HEK293 (cell line): ENCODE measurements at regions not wholly inside any gene's neighbourhood (a gene's known extent, or its start where the extent isn't known, plus 50 kb on each side); places are given as distances from the start of the nearest gene placed in this dataset.

Experiments used
- CTCF ChIA-PET: fragments of 350-600 bp; formaldehyde crosslinking; extraction: SDS; loops from one replicate; lab custom pipeline; 2021; ENCODE audit warnings: antibody characterized with exemption; lab: Yijun Ruan, JAX
- POLR2A ChIA-PET: fragments of 300-600 bp; formaldehyde crosslinking; extraction: SDS; loops from one replicate; lab custom pipeline; 2020; ENCODE audit warnings: antibody characterized with exemption, inconsistent platforms; lab: Yijun Ruan, JAX
- H3K27ac ChIP-seq: fragments of 200-500 bp; sonication (Bioruptor generic); 2 replicates; pipeline ENCODE4 v1.5.1; 2014; ENCODE audit warnings: low read depth, low read length, control low read depth, inconsistent platforms; ENCODE audit errors: extremely low read depth
- H3K36me3 ChIP-seq, 2 experiments: fragments of 200-500 bp in 1 of 2; sonication (Bioruptor generic) in 1 of 2; 1 replicate in 1 of 2; 2 replicates in 1 of 2; pipeline ENCODE4 v1.5.1; 2014 to 2017; ENCODE audit warnings: inconsistent platforms in 2 of 2, low read length in 2 of 2; ENCODE audit not compliant: control insufficient read depth in 2 of 2, insufficient read depth in 1 of 2
- H3K4me1 ChIP-seq: fragments of 200-500 bp; sonication (Bioruptor generic); 2 replicates; pipeline ENCODE4 v1.5.1; 2014; ENCODE audit warnings: mild to moderate bottlenecking, low read length, inconsistent platforms; ENCODE audit not compliant: control insufficient read depth, insufficient read depth
- H3K4me3 ChIP-seq: 2 replicates; pipeline ENCODE4 v1.5.1; 2011; ENCODE audit warnings: low read depth, mild to moderate bottlenecking, control low read depth, low read length, moderate library complexity
- H3K9me3 ChIP-seq: fragments of 200-500 bp; sonication (Bioruptor generic); 2 replicates; pipeline ENCODE4 v1.5.1; 2014; ENCODE audit warnings: low read depth, low read length, inconsistent platforms; ENCODE audit not compliant: control insufficient read depth, insufficient read depth
- GLI2 ChIP-seq: fragments of 450-650 bp; formaldehyde crosslinking; IDR thresholded peaks from 2 replicates; pipeline ENCODE4; 2017; ENCODE audit warnings: missing biosample characterization, missing genetic modification characterization, low read depth, borderline replicate concordance
- GLIS2 ChIP-seq: fragments of 450-650 bp; formaldehyde crosslinking; IDR thresholded peaks from 2 replicates; pipeline ENCODE4 v1.5.1; 2016; ENCODE audit warnings: missing biosample characterization, missing genetic modification characterization
- HOXD13 ChIP-seq: sonication (generic); formaldehyde crosslinking; IDR thresholded peaks from 2 replicates; pipeline ENCODE4 v1.8.0; 2022; ENCODE audit warnings: missing genetic modification reagents, borderline replicate concordance
- PRDM1 ChIP-seq: fragments of 450-650 bp; formaldehyde crosslinking; IDR thresholded peaks from 2 replicates; pipeline ENCODE4; 2016; ENCODE audit warnings: missing biosample characterization, missing genetic modification characterization
- SCRT2 ChIP-seq: fragments of 450-650 bp; formaldehyde crosslinking; IDR thresholded peaks from 2 replicates; pipeline ENCODE4 v1.5.1; 2016; ENCODE audit warnings: missing biosample characterization, missing genetic modification characterization
- ZBTB49 ChIP-seq: fragments of 450-650 bp; formaldehyde crosslinking; IDR thresholded peaks from 2 replicates; pipeline ENCODE4 v1.5.1; 2016; ENCODE audit warnings: missing biosample characterization, missing genetic modification characterization, low read depth
- ZNF169 ChIP-seq: fragments of 450-650 bp; formaldehyde crosslinking; IDR thresholded peaks from 2 replicates; pipeline ENCODE4 v1.5.1; 2016; ENCODE audit warnings: missing biosample characterization, missing genetic modification characterization
- ZNF19 ChIP-seq: fragments of 450-650 bp; formaldehyde crosslinking; IDR thresholded peaks from 2 replicates; pipeline ENCODE4; 2016; ENCODE audit warnings: missing biosample characterization, missing genetic modification characterization, low read depth
- ZNF239 ChIP-seq: fragments of 450-650 bp; formaldehyde crosslinking; IDR thresholded peaks from 2 replicates; pipeline ENCODE4 v1.5.1; 2016; ENCODE audit warnings: missing biosample characterization, missing genetic modification characterization
- ZNF324 ChIP-seq: fragments of 450-650 bp; formaldehyde crosslinking; IDR thresholded peaks from 2 replicates; pipeline ENCODE4 v1.5.1; 2016; ENCODE audit warnings: missing biosample characterization, missing genetic modification characterization
- ZNF488 ChIP-seq: fragments of 450-650 bp; formaldehyde crosslinking; IDR thresholded peaks from 2 replicates; pipeline ENCODE4 v1.5.1; 2016; ENCODE audit warnings: missing biosample characterization, missing genetic modification characterization
- ZNF560 ChIP-seq: fragments of 450-650 bp; formaldehyde crosslinking; IDR thresholded peaks from 2 replicates; pipeline ENCODE4 v1.5.1; 2017; ENCODE audit warnings: missing biosample characterization, missing genetic modification characterization, borderline replicate concordance
- ZNF645 ChIP-seq: fragments of 450-650 bp; formaldehyde crosslinking; IDR thresholded peaks from 2 replicates; pipeline ENCODE4; 2016; ENCODE audit warnings: missing biosample characterization, missing genetic modification characterization
- ZNF785 ChIP-seq: fragments of 450-650 bp; formaldehyde crosslinking; IDR thresholded peaks from 2 replicates; pipeline ENCODE4 v1.5.1; 2016; ENCODE audit warnings: missing biosample characterization, missing genetic modification characterization
- ZNF791 ChIP-seq: fragments of 450-650 bp; formaldehyde crosslinking; IDR thresholded peaks from 2 replicates; pipeline ENCODE4 v1.5.1; 2016; ENCODE audit warnings: missing biosample characterization, missing genetic modification characterization
- ZNF837 ChIP-seq: fragments of 450-650 bp; formaldehyde crosslinking; IDR thresholded peaks from 2 replicates; pipeline ENCODE4 v1.5.1; 2016; ENCODE audit warnings: missing biosample characterization, missing genetic modification characterization
- TF ChIP-seq, protein P1 (sequence below): fragments of 450-650 bp; formaldehyde crosslinking; IDR thresholded peaks from 2 replicates; pipeline ENCODE4 v1.5.1; 2016; ENCODE audit warnings: missing biosample characterization, missing genetic modification characterization

GRCh38 chr6:145228962-145229582 lies 506.2 kb downstream of the EPM2A start:
- ChIA-PET POLR2A (no interaction called here), CTCF (interaction anchor here (0.6 kb wide), 1 partner anchor 362 kb away, joined by 11 read pairs; no protein-coding TSS in a partner anchor)
- Histone ChIP-seq H3K27ac (no peak overlapping the region), H3K36me3 (no peaks in the 10 kb centered on the region), H3K4me1 (no peaks in the 10 kb centered on the region), H3K4me3 (no peak overlapping the region), H3K9me3 (no peaks in the 10 kb centered on the region)
- TF ChIP-seq ZNF324 (tag by site-specific recombination) (no peak), PRDM1 (tag by site-specific recombination) (peak; percentile 75)

DNA sequence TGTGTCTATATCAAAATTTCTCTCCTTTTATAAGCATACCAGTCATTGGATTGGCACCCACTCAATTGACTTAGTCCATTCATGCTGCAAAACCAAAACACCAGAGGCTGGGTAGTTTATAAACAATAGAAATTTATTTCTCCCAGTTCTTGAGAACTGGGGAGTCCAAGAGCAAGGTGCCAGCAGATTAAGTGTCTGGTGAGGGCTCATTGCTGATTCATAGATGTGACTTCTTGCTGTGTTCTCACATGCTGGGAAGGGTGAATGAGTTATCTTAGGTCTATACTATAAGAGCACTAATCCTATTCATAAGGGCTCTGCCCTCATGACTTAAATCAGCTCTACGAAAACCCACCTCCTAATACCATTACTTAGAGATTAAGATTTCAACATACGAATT lies 501.4 kb downstream of the EPM2A start:
- CTCF ChIA-PET, result interaction anchor here (1.2 kb wide), 1 partner anchor 648 kb away, joined by 3 read pairs; no protein-coding TSS in a partner anchor
- POLR2A ChIA-PET, result no interaction called here
- H3K4me1 ChIP-seq, result no peaks in the 10 kb centered on the region
- H3K4me3 ChIP-seq, result no peak overlapping the region
- no peak for TF ChIP-seq ZNF645
- no peak for TF ChIP-seq HOXD13 (CRISPR knock-in tag)
- no peak for TF ChIP-seq ZNF560 (tag by site-specific recombination)
- TF ChIP-seq ZBTB49 (tag by site-specific recombination), result no peak
- TF ChIP-seq ZNF488, result no peak
- TF ChIP-seq GLI2 (tag by site-specific recombination), result no peak
- no peak for TF ChIP-seq ZNF239 (tag by site-specific recombination)
- TF ChIP-seq ZNF785 (tag by site-specific recombination), result no peak
- TF ChIP-seq ZNF19, result no peak
- no peak for TF ChIP-seq ZNF791 (tag by site-specific recombination)
- TF ChIP-seq, protein P1, sequence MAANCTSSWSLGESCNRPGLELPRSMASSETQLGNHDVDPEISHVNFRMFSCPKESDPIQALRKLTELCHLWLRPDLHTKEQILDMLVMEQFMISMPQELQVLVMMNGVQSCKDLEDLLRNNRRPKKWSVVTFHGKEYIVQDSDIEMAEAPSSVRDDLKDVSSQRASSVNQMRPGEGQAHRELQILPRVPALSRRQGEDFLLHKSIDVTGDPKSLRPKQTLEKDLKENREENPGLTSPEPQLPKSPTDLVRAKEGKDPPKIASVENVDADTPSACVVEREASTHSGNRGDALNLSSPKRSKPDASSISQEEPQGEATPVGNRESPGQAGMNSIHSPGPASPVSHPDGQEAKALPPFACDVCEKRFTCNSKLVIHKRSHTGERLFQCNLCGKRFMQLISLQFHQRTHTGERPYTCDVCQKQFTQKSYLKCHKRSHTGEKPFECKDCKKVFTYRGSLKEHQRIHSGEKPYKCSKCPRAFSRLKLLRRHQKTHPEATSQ, result no peak
- no peak for TF ChIP-seq ZNF837 (tag by site-specific recombination)
- TF ChIP-seq GLIS2 (tag by site-specific recombination), result no peak
- no peak for TF ChIP-seq SCRT2 (tag by site-specific recombination)
- TF ChIP-seq ZNF169 (tag by site-specific recombination), result no peak
- no peaks in the 10 kb centered on the region for H3K9me3 ChIP-seq
- H3K27ac ChIP-seq, result no peak overlapping the region
- no peaks in the 10 kb centered on the region for H3K36me3 ChIP-seq
